OCI-LY1 (cell line): ENCODE measurements at regions not wholly inside any gene's neighbourhood (a gene's known extent, or its start where the extent isn't known, plus 50 kb on each side); places are given as distances from the start of the nearest gene placed in this dataset.

Experiments used
- CTCF ChIP-seq: fragments of 200-600 bp; sonication (generic), shearing (Covaris generic); IDR thresholded peaks from 2 replicates; pipeline ENCODE4 v1.5.1; 2017; ENCODE audit warnings: mild to moderate bottlenecking, antibody characterized with exemption, low read length, moderate library complexity, mixed read lengths
- EZH2 ChIP-seq: fragments of 200-600 bp; sonication (generic), shearing (Covaris generic); IDR thresholded peaks from 2 replicates; pipeline ENCODE4 v1.8.0; 2017; ENCODE audit warnings: borderline replicate concordance, mixed run types, mild to moderate bottlenecking, antibody characterized with exemption, low read length, moderate library complexity, mixed read lengths

GRCh38 chr11:28521075-28521474, 412.9 kb downstream of the METTL15 start:
- TF ChIP-seq CTCF (no peak), EZH2 (no peak)
